Astrocyte (in vitro differentiated cells and primary cell): ENCODE measurements at regions not wholly inside any gene's neighbourhood (a gene's known extent, or its start where the extent isn't known, plus 50 kb on each side); places are given as distances from the start of the nearest gene placed in this dataset.

ENCODE experiments used
- EZH2 ChIP-seq: IDR thresholded peaks from 2 replicates; pipeline ENCODE4 v1.6.1; 2012; ENCODE audit warnings: mild to moderate bottlenecking, low read length, inconsistent platforms; ENCODE audit not compliant: insufficient read depth
- TF ChIP-seq, protein P1 (sequence below): IDR thresholded peaks from 2 replicates; pipeline ENCODE4 v1.5.1; 2011; ENCODE audit warnings: low read depth, mild to moderate bottlenecking, inconsistent platforms, low read length, moderate library complexity; ENCODE audit not compliant: insufficient read depth

DNA sequence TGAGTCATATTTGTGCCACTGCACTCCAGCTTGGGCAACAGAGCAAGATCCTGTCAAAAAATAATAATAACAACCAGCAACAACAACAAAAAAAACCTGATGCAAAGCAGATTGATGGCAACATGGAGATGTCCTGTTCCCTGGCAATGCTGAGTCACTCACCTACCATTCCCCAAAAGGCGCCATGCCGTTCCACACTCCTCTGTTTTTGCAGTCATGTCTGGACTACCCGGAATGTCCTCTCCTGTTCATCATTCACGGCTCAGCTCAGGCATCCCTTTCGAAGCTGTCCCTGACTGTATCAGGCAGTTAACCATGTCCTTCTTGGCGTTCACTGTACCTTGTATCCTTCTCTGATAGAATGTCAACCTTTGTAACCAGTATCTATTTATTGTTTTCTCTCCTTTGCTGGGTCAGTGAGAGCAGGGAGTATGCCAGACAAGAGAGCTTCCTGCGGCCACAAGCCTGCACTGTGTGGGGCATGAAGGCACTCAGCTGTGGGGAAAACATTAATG, 147.7 kb downstream of the ABCC12 start:
- TF ChIP-seq, protein P1, sequence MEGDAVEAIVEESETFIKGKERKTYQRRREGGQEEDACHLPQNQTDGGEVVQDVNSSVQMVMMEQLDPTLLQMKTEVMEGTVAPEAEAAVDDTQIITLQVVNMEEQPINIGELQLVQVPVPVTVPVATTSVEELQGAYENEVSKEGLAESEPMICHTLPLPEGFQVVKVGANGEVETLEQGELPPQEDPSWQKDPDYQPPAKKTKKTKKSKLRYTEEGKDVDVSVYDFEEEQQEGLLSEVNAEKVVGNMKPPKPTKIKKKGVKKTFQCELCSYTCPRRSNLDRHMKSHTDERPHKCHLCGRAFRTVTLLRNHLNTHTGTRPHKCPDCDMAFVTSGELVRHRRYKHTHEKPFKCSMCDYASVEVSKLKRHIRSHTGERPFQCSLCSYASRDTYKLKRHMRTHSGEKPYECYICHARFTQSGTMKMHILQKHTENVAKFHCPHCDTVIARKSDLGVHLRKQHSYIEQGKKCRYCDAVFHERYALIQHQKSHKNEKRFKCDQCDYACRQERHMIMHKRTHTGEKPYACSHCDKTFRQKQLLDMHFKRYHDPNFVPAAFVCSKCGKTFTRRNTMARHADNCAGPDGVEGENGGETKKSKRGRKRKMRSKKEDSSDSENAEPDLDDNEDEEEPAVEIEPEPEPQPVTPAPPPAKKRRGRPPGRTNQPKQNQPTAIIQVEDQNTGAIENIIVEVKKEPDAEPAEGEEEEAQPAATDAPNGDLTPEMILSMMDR: no peak
- no peak for TF ChIP-seq EZH2
